Adipose tissue (tissue), 3 donors: ENCODE measurements at regions not wholly inside any gene's neighbourhood (a gene's known extent, or its start where the extent isn't known, plus 50 kb on each side); places are given as distances from the start of the nearest gene placed in this dataset.

Source experiments
- H3K27ac ChIP-seq: one replicate; pipeline ENCODE4 v1.5.1; 2013; ENCODE audit warnings: low read depth, low read length
- WGBS, 3 donors: extraction: QIAGEN DNeasy Blood & Tissue Kit; methylation state at CpG; one replicate each; pipeline ENCODE4 v1.1.7; 2013; 5-methylcytosine and 5-hydroxymethylcytosine counted together
- donor health status: healthy with polysubstance abuse.
- donor health status: Bipolar disorder and iron deficiency.
- donor health status: healthy.

GRCh38 chr2:128731994-128732650, 413.5 kb upstream of the HS6ST1 start:
- 96 to 98% (median 98%) methylated on average over 11 of the region's 11 CpGs for WGBS, 3 donors

GRCh38 chr2:128732976-128733431, 414.3 kb upstream of the HS6ST1 start:
- H3K27ac ChIP-seq = no peak overlapping the region
- whole genome bisulfite sequencing, 3 donors = 23 to 52% (median 33%) methylated on average over 4 of the region's 4 CpGs

More at GRCh38 chr2:128731994-128732650, 413.5 kb upstream of the HS6ST1 start:
- no peak overlapping the region for H3K27ac ChIP-seq

- H3K27ac ChIP-seq = no peak overlapping the region
- WGBS, 3 donors = 72 to 77% (median 74%) methylated on average over 5 of the region's 5 CpGs
Observed at GRCh38 chr2:128733450-128733849, 414.8 kb upstream of the HS6ST1 start.

GRCh38 chr2:128734521-128735295, 416.0 kb upstream of the HS6ST1 start:
- H3K27ac ChIP-seq = no peak overlapping the region
- WGBS, 3 donors = 34 to 74% (median 38%) methylated on average over 37 of the region's 37 CpGs

- WGBS, 3 donors = 83 to 91% (median 83%) methylated on average over 25 to 26 of the region's 26 CpGs
- H3K27ac ChIP-seq = no peak overlapping the region
Observed at GRCh38 chr2:128735296-128735960, 416.8 kb upstream of the HS6ST1 start.

- no peak overlapping the region for H3K27ac ChIP-seq
- 50 to 57% (median 54%) methylated on average over 16 of the region's 16 CpGs for WGBS, 3 donors
Observed at GRCh38 chr2:128736046-128736688, 417.5 kb upstream of the HS6ST1 start.

GRCh38 chr2:128736689-128737545, 418.2 kb upstream of the HS6ST1 start:
- H3K27ac ChIP-seq = no peak overlapping the region
- WGBS, 3 donors = 32 to 34% (median 32%) methylated on average over 67 to 71 of the region's 71 CpGs

- WGBS, 3 donors = 94 to 98% (median 96%) methylated on average over 7 of the region's 7 CpGs
- H3K27ac ChIP-seq = no peak overlapping the region
Observed at GRCh38 chr2:128737546-128737826, 418.8 kb upstream of the HS6ST1 start.

GRCh38 chr2:128738446-128739110, 419.9 kb upstream of the HS6ST1 start:
- WGBS, 3 donors = 83 to 90% (median 89%) methylated on average over 8 of the region's 8 CpGs
- H3K27ac ChIP-seq = no peak overlapping the region

- no peak overlapping the region for H3K27ac ChIP-seq
- 69 to 79% (median 75%) methylated on average over 3 of the region's 3 CpGs for WGBS, 3 donors
Observed at GRCh38 chr2:128742467-128742866, 423.8 kb upstream of the HS6ST1 start.

- H3K27ac ChIP-seq = no peak overlapping the region
Observed at GRCh38 chr2:128745946-128746345, 427.3 kb upstream of the HS6ST1 start.

- no peak overlapping the region for H3K27ac ChIP-seq
- WGBS, 3 donors = 29 to 59% (median 55%) methylated on average over 5 of the region's 5 CpGs
Observed at GRCh38 chr2:128746356-128746755, 427.7 kb upstream of the HS6ST1 start.

GRCh38 chr2:128748336-128748735, 429.7 kb upstream of the HS6ST1 start:
- WGBS, 3 donors = 91 to 96% (median 95%) methylated on average over 9 to 10 of the region's 10 CpGs

GRCh38 chr2:128748835-128749605, 430.4 kb upstream of the HS6ST1 start:
- 94% methylated on average over 9 of the region's 9 CpGs for WGBS, 3 donors
- no peak overlapping the region for H3K27ac ChIP-seq

More at GRCh38 chr2:128748336-128748735, 429.7 kb upstream of the HS6ST1 start:
- no peak overlapping the region for H3K27ac ChIP-seq

- WGBS, 3 donors = 83 to 86% (median 83%) methylated on average over 12 of the region's 12 CpGs
- H3K27ac ChIP-seq = no peak overlapping the region
Observed at GRCh38 chr2:128750328-128751165, 431.9 kb upstream of the HS6ST1 start.

GRCh38 chr2:128751746-128752145, 433.1 kb upstream of the HS6ST1 start:
- no peak overlapping the region for H3K27ac ChIP-seq
- WGBS, 3 donors = 22 to 72% (median 66%) methylated on average over 5 of the region's 5 CpGs
